ENCODE measurements at regions not wholly inside any gene's neighbourhood (a gene's known extent, or its start where the extent isn't known, plus 50 kb on each side); places are given as distances from the start of the nearest gene placed in this dataset.

DNA sequence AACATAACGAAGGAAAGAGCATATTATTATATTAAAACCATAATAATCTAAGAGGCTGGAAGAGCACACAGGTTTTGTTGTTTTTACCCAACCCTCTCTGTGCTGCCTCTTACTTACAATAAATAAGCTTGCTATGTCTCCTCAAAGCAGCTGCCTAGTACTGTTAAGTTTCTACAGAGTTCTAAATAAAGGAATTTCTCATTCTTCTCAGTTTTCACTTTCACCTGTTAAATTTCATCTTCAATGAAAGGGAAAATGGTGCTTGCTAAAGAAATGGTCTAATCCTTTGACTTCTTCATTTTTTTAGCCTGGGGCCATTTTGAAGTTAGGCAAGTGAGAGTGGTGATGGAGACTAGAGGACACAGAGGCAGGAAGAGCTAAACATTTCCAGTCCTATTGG lies 396.1 kb downstream of the MAN2A1 start:
- no peak overlapping the region for H3K9ac ChIP-seq (ENCODE audit: low read length)
- H3K36me3 ChIP-seq (ENCODE audit: insufficient read depth, low read length), result no peaks in the 10 kb centered on the region
- no peak overlapping the region for H3K27ac ChIP-seq (ENCODE audit: low read depth, low read length)
- H3K9me3 ChIP-seq (ENCODE audit: low read length), result no peaks in the 10 kb centered on the region
- no peak overlapping the region for H3K4me3 ChIP-seq (ENCODE audit: low read depth in 1 of 2, low read length in 2 of 2)
- peaks cover 5% of the 10 kb centered on the region for H3K4me1 ChIP-seq (ENCODE audit: insufficient read depth, low read length)
- no peaks in the 10 kb centered on the region for H3K27me3 ChIP-seq (ENCODE audit: control insufficient read depth in 1 of 2, insufficient read depth in 2 of 2, low read length in 2 of 2)

DNA sequence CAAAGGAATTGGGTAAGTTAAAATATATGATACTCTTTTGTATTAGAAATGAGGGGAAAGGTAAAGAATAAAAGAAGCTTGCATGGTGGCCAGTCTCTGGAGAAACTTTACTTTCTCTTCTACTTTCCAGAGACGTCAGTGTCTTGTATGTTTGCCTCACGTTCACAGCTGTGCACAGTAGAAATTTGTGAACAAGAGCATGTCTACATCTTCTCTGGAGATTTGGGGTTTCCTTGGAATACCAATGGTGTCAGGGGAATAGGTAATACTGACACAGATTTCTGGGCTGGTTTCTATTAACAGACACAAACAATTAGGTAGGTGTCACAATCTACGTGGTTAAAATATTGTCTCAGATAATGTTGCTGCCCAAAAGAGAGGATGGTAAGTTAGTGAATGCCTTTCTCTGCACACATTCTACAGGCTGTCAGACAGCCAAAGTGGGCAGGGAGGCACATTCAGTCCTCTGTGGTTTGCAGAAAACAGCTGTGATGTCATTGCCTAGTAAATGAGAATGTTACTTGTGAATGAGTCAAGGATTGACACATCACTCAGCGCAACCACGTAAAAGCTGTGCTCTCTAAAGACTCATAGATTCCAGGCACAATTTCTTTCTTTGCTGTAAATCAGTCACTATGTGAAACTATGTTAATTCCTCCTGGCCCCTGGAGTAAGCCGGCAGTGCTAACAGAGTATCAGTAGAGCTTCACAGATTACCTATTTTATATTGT lies 397.1 kb downstream of the MAN2A1 start:
- Histone ChIP-seq H3K9me3 (ENCODE audit: low read length) (no peaks in the 10 kb centered on the region), H3K4me3 (ENCODE audit: low read depth in 1 of 2, low read length in 2 of 2) (no peak overlapping the region), H3K9ac (ENCODE audit: low read length) (no peak overlapping the region), H3K27ac (ENCODE audit: low read depth, low read length) (no peak overlapping the region), H3K27me3 (ENCODE audit: control insufficient read depth in 1 of 2, insufficient read depth in 2 of 2, low read length in 2 of 2) (no peaks in the 10 kb centered on the region), H3K4me1 (ENCODE audit: insufficient read depth, low read length) (peaks cover 5% of the 10 kb centered on the region), H3K36me3 (ENCODE audit: insufficient read depth, low read length) (no peaks in the 10 kb centered on the region)

DNA sequence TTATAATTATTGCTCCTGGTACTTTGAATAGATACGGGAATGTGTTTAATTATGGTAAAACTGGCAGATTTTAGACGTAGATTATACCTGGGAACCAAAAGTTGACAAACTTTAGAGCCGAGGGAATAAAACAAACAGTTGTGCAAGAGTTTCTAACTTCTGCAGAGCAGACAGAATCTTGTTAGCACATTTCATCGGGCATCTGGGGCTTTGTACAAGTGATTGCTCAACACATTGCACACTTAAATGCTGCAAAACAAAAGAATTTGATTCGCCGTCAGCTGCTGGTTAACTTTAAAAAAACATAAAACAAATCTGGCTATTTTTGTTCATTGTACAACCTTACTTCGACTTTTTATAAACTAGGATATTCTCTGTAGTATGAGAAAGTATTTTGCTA lies 398.1 kb downstream of the MAN2A1 start:
- Histone ChIP-seq H3K27ac (ENCODE audit: low read depth, low read length) (no peak overlapping the region), H3K9me3 (ENCODE audit: low read length) (no peaks in the 10 kb centered on the region), H3K27me3 (ENCODE audit: control insufficient read depth in 1 of 2, insufficient read depth in 2 of 2, low read length in 2 of 2) (no peaks in the 10 kb centered on the region), H3K9ac (ENCODE audit: low read length) (no peak overlapping the region), H3K4me1 (ENCODE audit: insufficient read depth, low read length) (peaks cover 5% of the 10 kb centered on the region), H3K36me3 (ENCODE audit: insufficient read depth, low read length) (no peaks in the 10 kb centered on the region), H3K4me3 (ENCODE audit: low read depth in 1 of 2, low read length in 2 of 2) (no peak overlapping the region)

DNA sequence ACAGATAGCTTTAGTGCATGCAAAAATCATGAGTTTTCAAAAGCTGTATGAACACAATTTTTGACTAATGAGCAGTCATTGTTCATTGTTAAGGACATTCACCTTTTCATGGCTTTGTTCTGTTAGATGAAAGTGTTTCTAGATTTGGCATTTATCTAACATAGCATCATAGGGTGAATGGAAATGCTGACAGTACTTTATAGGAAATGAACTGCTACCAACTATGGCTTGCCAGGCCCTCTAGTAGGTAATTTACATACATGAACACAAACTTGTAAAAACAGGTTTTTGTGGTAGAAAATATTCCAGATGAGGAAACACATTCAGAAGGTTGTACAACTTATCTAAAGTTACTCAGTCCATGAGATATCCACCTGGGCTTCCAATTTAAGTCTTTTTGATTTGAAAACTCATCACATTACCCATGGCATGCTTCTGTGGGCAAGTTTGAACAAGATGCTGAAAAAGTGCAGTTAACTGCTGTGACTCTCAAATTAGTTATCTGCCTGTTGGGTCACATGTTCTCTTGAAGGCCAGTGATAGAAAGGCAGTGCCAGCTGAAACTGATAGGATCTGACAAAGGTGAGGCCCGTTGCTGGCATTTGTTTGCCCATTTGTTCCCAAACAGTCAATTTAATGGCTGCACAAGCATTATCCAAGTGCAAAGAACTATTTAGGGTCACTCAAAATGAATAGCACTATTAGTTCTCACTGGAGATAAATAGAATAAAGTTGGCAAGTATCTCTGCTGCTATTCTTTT lies 399.1 kb downstream of the MAN2A1 start:
- Histone ChIP-seq H3K4me1 (ENCODE audit: insufficient read depth, low read length) (peaks cover 5% of the 10 kb centered on the region), H3K9ac (ENCODE audit: low read length) (no peak overlapping the region), H3K36me3 (ENCODE audit: insufficient read depth, low read length) (no peaks in the 10 kb centered on the region), H3K9me3 (ENCODE audit: low read length) (no peaks in the 10 kb centered on the region), H3K4me3 (ENCODE audit: low read depth in 1 of 2, low read length in 2 of 2) (no peak overlapping the region), H3K27me3 (ENCODE audit: control insufficient read depth in 1 of 2, insufficient read depth in 2 of 2, low read length in 2 of 2) (no peaks in the 10 kb centered on the region), H3K27ac (ENCODE audit: low read depth, low read length) (no peak overlapping the region)

DNA sequence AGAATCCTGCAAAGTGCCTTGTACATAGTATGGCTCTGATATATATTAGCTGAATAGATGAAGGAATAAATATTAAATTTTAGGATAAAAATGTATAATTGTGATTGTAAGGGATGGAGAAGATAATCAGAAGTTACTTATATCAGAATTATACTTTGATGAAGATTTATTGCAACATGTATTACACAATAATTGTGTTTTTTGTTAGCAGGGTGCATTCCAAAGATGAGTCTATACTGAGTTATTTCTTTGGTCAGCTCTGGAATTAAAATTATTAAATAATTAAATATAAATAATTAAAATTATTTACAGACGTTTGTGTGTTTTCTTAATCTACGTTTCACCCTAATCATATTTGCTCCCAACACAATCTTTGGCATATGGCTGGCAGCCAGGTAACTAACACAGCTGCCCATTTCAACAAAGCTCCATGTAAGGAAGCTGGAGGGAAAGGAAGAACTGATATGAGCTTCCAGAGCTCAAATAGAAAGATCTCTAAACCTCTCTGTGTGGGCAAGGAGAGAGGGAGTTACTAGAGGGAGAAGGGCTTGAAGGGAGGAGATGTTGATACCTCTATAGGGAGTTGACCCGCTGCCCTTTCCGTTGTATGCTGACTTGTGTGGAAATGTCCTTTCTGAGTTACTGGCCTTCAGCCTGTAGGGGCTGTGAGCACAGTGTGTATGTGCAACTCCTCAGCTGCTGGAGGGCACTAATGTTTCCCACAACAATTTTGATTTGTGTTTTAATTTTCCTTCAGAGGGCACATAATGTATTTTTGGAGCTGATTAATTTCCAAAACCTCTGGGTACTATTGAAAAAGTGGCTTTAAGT lies 403.4 kb downstream of the MAN2A1 start:
- H3K4me3 ChIP-seq (ENCODE audit: low read depth in 1 of 2, low read length in 2 of 2), result no peak overlapping the region
- H3K9me3 ChIP-seq (ENCODE audit: low read length), result no peaks in the 10 kb centered on the region
- H3K36me3 ChIP-seq (ENCODE audit: insufficient read depth, low read length), result no peaks in the 10 kb centered on the region
- H3K9ac ChIP-seq (ENCODE audit: low read length), result no peak overlapping the region
- H3K27me3 ChIP-seq (ENCODE audit: control insufficient read depth in 1 of 2, insufficient read depth in 2 of 2, low read length in 2 of 2), result no peaks in the 10 kb centered on the region
- no peaks in the 10 kb centered on the region for H3K4me1 ChIP-seq (ENCODE audit: insufficient read depth, low read length)
- H3K27ac ChIP-seq (ENCODE audit: low read depth, low read length), result no peak overlapping the region

DNA sequence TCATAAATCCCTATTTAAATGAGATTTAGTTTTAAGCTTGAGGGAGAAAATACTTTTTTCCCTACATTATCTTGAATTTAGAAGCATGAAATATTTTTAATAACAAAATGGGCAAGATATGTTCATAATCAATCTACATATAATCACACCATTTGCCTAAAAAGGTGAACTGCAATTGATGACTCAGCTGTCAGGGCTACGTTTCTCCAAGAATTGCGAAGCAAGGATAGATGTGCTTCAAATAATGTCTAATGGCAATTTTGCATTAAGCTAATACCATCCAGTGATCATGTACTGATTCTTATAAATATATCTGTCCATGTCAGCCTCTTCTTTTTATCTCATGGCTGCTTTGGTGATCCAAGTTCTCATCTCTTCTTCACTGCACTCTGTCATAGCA lies 404.4 kb downstream of the MAN2A1 start:
- H3K27ac ChIP-seq (ENCODE audit: low read depth, low read length), result no peak overlapping the region

DNA sequence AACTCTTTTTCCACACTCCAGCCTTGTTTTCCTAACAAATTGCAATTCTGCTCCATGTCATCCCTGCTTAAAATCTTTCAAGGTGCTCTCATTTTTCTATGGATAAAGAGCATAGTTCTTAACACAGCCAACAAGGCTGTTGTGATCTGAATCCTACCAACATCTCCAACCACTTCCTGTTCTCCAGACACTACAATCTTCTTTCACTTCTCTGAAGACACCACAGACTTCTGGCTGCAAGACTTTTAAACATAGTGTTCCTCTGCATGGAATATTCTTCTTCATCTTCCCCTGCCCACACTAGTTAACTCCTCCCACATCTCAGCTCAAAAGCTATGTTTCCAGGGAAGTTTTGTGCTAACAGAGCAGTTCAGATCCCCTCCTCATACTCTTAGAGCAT lies 404.8 kb downstream of the MAN2A1 start:
- Histone ChIP-seq H3K9me3 (ENCODE audit: low read length) (no peaks in the 10 kb centered on the region), H3K4me1 (ENCODE audit: insufficient read depth, low read length) (peaks cover under 1% of the 10 kb centered on the region), H3K9ac (ENCODE audit: low read length) (no peak overlapping the region), H3K27me3 (ENCODE audit: control insufficient read depth in 1 of 2, insufficient read depth in 2 of 2, low read length in 2 of 2) (no peaks in the 10 kb centered on the region), H3K4me3 (ENCODE audit: low read depth in 1 of 2, low read length in 2 of 2) (no peak overlapping the region), H3K36me3 (ENCODE audit: insufficient read depth, low read length) (no peaks in the 10 kb centered on the region), H3K27ac (ENCODE audit: low read depth, low read length) (no peak overlapping the region)

More for the DNA sequence above, 404.4 kb downstream of the MAN2A1 start:
- Histone ChIP-seq H3K9ac (ENCODE audit: low read length) (no peak overlapping the region), H3K4me3 (ENCODE audit: low read depth in 1 of 2, low read length in 2 of 2) (no peak overlapping the region), H3K4me1 (ENCODE audit: insufficient read depth, low read length) (no peaks in the 10 kb centered on the region), H3K36me3 (ENCODE audit: insufficient read depth, low read length) (no peaks in the 10 kb centered on the region), H3K27me3 (ENCODE audit: control insufficient read depth in 1 of 2, insufficient read depth in 2 of 2, low read length in 2 of 2) (no peaks in the 10 kb centered on the region), H3K9me3 (ENCODE audit: low read length) (no peaks in the 10 kb centered on the region)

DNA sequence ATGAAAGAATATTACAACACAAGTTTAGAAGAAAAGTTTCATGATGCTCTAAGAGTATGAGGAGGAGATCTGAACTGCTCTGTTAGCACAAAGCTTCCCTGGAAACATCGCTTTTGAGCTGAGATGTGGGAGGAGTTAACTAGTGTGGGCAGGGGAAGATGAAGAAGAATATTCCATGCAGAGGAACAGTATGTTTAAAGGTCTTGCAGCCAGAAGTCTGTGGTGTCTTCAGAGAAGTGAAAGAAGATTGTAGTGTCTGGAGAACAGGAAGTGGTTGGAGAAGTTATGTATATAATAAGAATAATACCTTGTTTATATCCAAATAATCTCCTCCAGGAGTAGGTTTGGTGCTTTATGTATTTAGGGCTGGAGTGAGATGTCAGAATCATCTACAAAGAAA lies 406.7 kb downstream of the MAN2A1 start:
- Histone ChIP-seq H3K4me1 (ENCODE audit: insufficient read depth, low read length) (peaks cover 8% of the 10 kb centered on the region), H3K9me3 (ENCODE audit: low read length) (no peaks in the 10 kb centered on the region), H3K36me3 (ENCODE audit: insufficient read depth, low read length) (no peaks in the 10 kb centered on the region), H3K27me3 (ENCODE audit: control insufficient read depth in 1 of 2, insufficient read depth in 2 of 2, low read length in 2 of 2) (no peaks in the 10 kb centered on the region), H3K27ac (ENCODE audit: low read depth, low read length) (no peak overlapping the region), H3K9ac (ENCODE audit: low read length) (no peak overlapping the region), H3K4me3 (ENCODE audit: low read depth in 1 of 2, low read length in 2 of 2) (no peak overlapping the region)

DNA sequence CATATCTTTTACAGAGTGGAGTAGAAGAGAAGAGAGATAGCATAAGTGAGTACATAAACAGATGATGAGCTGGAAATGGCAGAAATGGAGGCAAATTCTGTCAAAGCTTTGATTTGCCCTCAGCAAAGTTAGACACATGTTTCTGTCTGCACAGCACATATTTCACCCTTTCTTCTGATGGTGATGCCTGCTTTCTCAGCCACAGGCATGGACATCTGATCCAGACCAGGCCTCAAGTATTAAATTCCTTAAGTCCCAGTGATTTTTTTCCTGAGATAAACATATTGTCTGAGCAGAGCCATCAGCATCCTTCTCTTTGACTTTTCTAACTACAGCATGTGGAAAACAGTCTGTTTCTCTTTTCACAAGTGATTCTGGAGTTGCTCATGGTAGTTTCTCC lies 409.8 kb downstream of the MAN2A1 start:
- H3K36me3 ChIP-seq (ENCODE audit: insufficient read depth, low read length), result no peaks in the 10 kb centered on the region
- H3K4me1 ChIP-seq (ENCODE audit: insufficient read depth, low read length), result peaks cover 8% of the 10 kb centered on the region
- H3K4me3 ChIP-seq (ENCODE audit: low read depth in 1 of 2, low read length in 2 of 2), result no peak overlapping the region
- no peaks in the 10 kb centered on the region for H3K9me3 ChIP-seq (ENCODE audit: low read length)
- H3K27me3 ChIP-seq (ENCODE audit: control insufficient read depth in 1 of 2, insufficient read depth in 2 of 2, low read length in 2 of 2), result no peaks in the 10 kb centered on the region
- H3K27ac ChIP-seq (ENCODE audit: low read depth, low read length), result no peak overlapping the region
- no peak overlapping the region for H3K9ac ChIP-seq (ENCODE audit: low read length)

DNA sequence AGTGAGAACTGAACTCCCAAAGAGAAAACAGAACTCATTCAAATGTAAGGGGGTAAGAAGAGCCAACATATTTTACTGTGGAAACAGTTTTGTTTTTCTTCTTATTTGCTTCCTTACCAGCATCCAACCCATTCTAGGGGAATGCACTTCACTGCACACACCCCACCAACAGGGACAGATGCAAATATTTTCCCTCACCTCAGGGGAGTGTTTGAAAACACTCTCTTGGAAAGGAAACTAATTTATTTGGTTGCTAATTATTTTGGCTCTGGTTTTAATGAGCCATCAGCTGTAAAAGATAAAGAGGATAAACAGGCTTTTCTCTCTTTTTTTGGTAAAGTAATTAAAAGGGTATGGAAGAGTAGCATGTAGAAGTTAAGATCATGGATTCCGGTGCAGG lies 413.4 kb downstream of the MAN2A1 start:
- no peaks in the 10 kb centered on the region for H3K9me3 ChIP-seq (ENCODE audit: low read length)
- no peaks in the 10 kb centered on the region for H3K36me3 ChIP-seq (ENCODE audit: insufficient read depth, low read length)
- no peak overlapping the region for H3K27ac ChIP-seq (ENCODE audit: low read depth, low read length)
- no peak overlapping the region for H3K4me3 ChIP-seq (ENCODE audit: low read depth in 1 of 2, low read length in 2 of 2)
- H3K9ac ChIP-seq (ENCODE audit: low read length), result no peak overlapping the region
- no peaks in the 10 kb centered on the region for H3K27me3 ChIP-seq (ENCODE audit: control insufficient read depth in 1 of 2, insufficient read depth in 2 of 2, low read length in 2 of 2)
- peaks cover 8% of the 10 kb centered on the region for H3K4me1 ChIP-seq (ENCODE audit: insufficient read depth, low read length)

DNA sequence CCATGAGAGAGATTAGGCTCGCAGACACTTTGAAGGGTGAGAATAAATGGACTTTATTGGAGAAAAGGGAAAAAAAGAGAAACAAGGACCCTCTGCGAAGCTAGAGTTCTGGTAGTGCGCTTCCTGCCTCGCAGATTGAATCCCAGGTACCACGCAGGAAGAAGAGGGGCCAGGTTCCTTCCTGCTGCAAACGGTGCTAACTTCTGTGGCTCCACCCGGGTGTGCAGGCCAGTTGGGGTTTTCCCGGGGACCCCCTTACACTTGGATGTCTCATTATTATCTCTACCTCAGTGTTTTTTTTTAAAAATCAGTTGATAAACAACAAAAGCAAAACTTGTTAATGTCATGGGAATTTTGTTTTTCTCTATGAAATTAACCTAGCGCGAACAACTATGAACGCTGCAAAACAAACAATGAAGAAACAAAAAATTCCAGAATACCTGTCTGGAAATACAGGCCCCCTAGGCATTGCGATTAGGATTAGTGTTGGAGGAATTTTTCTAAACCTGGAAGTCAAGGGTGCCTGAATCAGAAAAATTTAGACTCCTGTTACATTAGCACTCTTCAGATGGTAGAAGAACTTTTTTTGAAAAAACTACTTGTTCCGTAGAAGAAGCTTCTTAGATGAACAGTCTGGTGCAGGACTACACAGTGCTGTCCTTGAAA lies 414.5 kb downstream of the MAN2A1 start:
- H3K9me3 ChIP-seq (ENCODE audit: low read length), result no peaks in the 10 kb centered on the region
- no peaks in the 10 kb centered on the region for H3K27me3 ChIP-seq (ENCODE audit: control insufficient read depth in 1 of 2, insufficient read depth in 2 of 2, low read length in 2 of 2)
- H3K4me3 ChIP-seq (ENCODE audit: low read depth in 1 of 2, low read length in 2 of 2), result no peak overlapping the region
- H3K36me3 ChIP-seq (ENCODE audit: insufficient read depth, low read length), result no peaks in the 10 kb centered on the region
- H3K27ac ChIP-seq (ENCODE audit: low read depth, low read length), result no peak overlapping the region
- H3K4me1 ChIP-seq (ENCODE audit: insufficient read depth, low read length), result peaks cover 8% of the 10 kb centered on the region
- H3K9ac ChIP-seq (ENCODE audit: low read length), result no peak overlapping the region

All from muscle layer of colon (tissue), 2 donors.